HEK293 (cell line): ENCODE measurements at regions not wholly inside any gene's neighbourhood (a gene's known extent, or its start where the extent isn't known, plus 50 kb on each side); places are given as distances from the start of the nearest gene placed in this dataset.

Experiments
- CTCF ChIP-seq: fragments of 450-650 bp; formaldehyde crosslinking; IDR thresholded peaks from 2 replicates; pipeline ENCODE4 v1.5.1; 2016; ENCODE audit warnings: missing biosample characterization, missing genetic modification characterization
- IKZF3 ChIP-seq: fragments of 450-650 bp; IDR thresholded peaks from 2 replicates; pipeline ENCODE4 v1.5.0; 2018; ENCODE audit warnings: missing biosample characterization, mild to moderate bottlenecking, missing genetic modification characterization, moderate library complexity
- KLF9 ChIP-seq: fragments of 450-650 bp; formaldehyde crosslinking; IDR thresholded peaks from 2 replicates; pipeline ENCODE4 v1.5.1; 2016; ENCODE audit warnings: missing biosample characterization, missing genetic modification characterization, low read depth
- MYNN ChIP-seq: fragments of 450-650 bp; formaldehyde crosslinking; IDR thresholded peaks from 2 replicates; pipeline ENCODE4 v1.5.1; 2016; ENCODE audit warnings: missing biosample characterization, missing genetic modification characterization, borderline replicate concordance
- REST ChIP-seq: fragments of 450-650 bp; formaldehyde crosslinking; IDR thresholded peaks from 2 replicates; pipeline ENCODE4 v1.5.1; 2016; ENCODE audit warnings: missing biosample characterization, missing genetic modification characterization
- SALL2 ChIP-seq: fragments of 450-650 bp; formaldehyde crosslinking; IDR thresholded peaks from 2 replicates; pipeline ENCODE4 v1.5.0; 2017; ENCODE audit warnings: missing biosample characterization, mild to moderate bottlenecking, missing genetic modification characterization, borderline replicate concordance
- ZFP41 ChIP-seq: fragments of 450-650 bp; formaldehyde crosslinking; IDR thresholded peaks from 2 replicates; pipeline ENCODE4 v1.5.1; 2016; ENCODE audit warnings: missing biosample characterization, missing genetic modification characterization, borderline replicate concordance
- ZNF324 ChIP-seq: fragments of 450-650 bp; formaldehyde crosslinking; IDR thresholded peaks from 2 replicates; pipeline ENCODE4 v1.5.1; 2016; ENCODE audit warnings: missing biosample characterization, missing genetic modification characterization
- ZNF596 ChIP-seq: fragments of 450-650 bp; IDR thresholded peaks from 2 replicates; pipeline ENCODE4 v1.5.0; 2018; ENCODE audit warnings: missing biosample characterization, mild to moderate bottlenecking, missing genetic modification characterization, moderate library complexity
- ZNF600 ChIP-seq: fragments of 450-650 bp; formaldehyde crosslinking; IDR thresholded peaks from 2 replicates; pipeline ENCODE4 v1.5.1; 2016; ENCODE audit warnings: missing biosample characterization, missing genetic modification characterization
- ZNF639 ChIP-seq: fragments of 450-650 bp; formaldehyde crosslinking; IDR thresholded peaks from 2 replicates; pipeline ENCODE4 v1.5.1; 2016; ENCODE audit warnings: missing biosample characterization, missing genetic modification characterization
- ZNF830 ChIP-seq: fragments of 450-650 bp; IDR thresholded peaks from 2 replicates; pipeline ENCODE4 v1.5.0; 2018; ENCODE audit warnings: missing biosample characterization, missing genetic modification characterization, low read depth, mild to moderate bottlenecking, moderate library complexity

GRCh38 chr2:167401309-167401708, 513.0 kb downstream of the XIRP2 start:
- TF ChIP-seq REST (tag by site-specific recombination): no peak
- TF ChIP-seq CTCF (tag by site-specific recombination): no peak
- no peak for TF ChIP-seq ZNF596 (tag by site-specific recombination)
- TF ChIP-seq MYNN (tag by site-specific recombination): no peak
- TF ChIP-seq IKZF3 (tag by site-specific recombination): no peak
- TF ChIP-seq ZFP41 (tag by site-specific recombination): no peak
- no peak for TF ChIP-seq ZNF639
- no peak for TF ChIP-seq SALL2 (tag by site-specific recombination)
- no peak for TF ChIP-seq ZNF830 (tag by site-specific recombination)
- TF ChIP-seq KLF9 (tag by site-specific recombination): no peak
- no peak for TF ChIP-seq ZNF600 (tag by site-specific recombination)
- TF ChIP-seq ZNF324 (tag by site-specific recombination): no peak
